K562 (cell line): ENCODE measurements at regions not wholly inside any gene's neighbourhood (a gene's known extent, or its start where the extent isn't known, plus 50 kb on each side); places are given as distances from the start of the nearest gene placed in this dataset.

ENCODE experiments used
- ATAC-seq: fragments of 200-7000 bp; cut with Tn5 transposase; 3 replicates; pipeline ENCODE4 v1.9.1; 2020; ENCODE audit warnings: moderate library complexity
- BruUV-seq: library from RNA; stranded (reverse); fragments of 400-500 nt; replicated peaks from 2 replicates; lab custom pipeline; 2021; lab: Mats Ljungman, UMichigan
- CTCF ChIA-PET: fragments of 300-600 bp; formaldehyde crosslinking; extraction: SDS; loops from one replicate; lab custom pipeline; 2021; ENCODE audit warnings: low intra/inter-chr PET ratio; lab: Yijun Ruan, JAX
- POLR2A ChIA-PET: fragments of 300-600, 350-650 bp; sonication (Branson Sonifier 250); formaldehyde crosslinking; extraction: SDS; loops from one replicate; lab custom pipeline; 2021; ENCODE audit warnings: antibody characterized with exemption, inconsistent platforms; lab: Yijun Ruan, JAX
- DNase-seq, 4 experiments: peaks; one replicate each; pipeline versions ENCODE4 v3.0.0 to v3.0.0-alpha.2; 2011 to 2018; ENCODE audit warnings: low spot score in 3 of 4, mixed read lengths in 3 of 4; ENCODE audit errors: extremely low read depth in 1 of 4
- FAIRE-seq: peaks from 2 replicates; lab custom pipeline; 2011; peaks lifted over from hg19 to GRCh38; lab: Jason Lieb, UNC
- H2AFZ ChIP-seq: 2 replicates; pipeline ENCODE4 v1.6.0; 2011; ENCODE audit warnings: low read depth, low read length, control low read depth, inconsistent platforms
- H3K27ac ChIP-seq: fragments of 200-600 bp; 3 replicates; pipeline ENCODE4 v1.8.0; 2011; ENCODE audit warnings: low read depth, mild to moderate bottlenecking, control low read depth, inconsistent platforms, low read length, moderate library complexity, mixed read lengths; ENCODE audit errors: extremely low read depth
- H3K27me3 ChIP-seq, 2 experiments: fragments of 300-600 bp in 1 of 2; 2 replicates in 1 of 2; 3 replicates in 1 of 2; pipeline versions ENCODE4 v1.6.0 to v1.8.0; 2011; ENCODE audit warnings: inconsistent platforms in 2 of 2, low read length in 2 of 2, mild to moderate bottlenecking in 1 of 2, mixed read lengths in 1 of 2, moderate library complexity in 1 of 2; ENCODE audit not compliant: control insufficient read depth in 2 of 2, insufficient read depth in 2 of 2
- H3K36me3 ChIP-seq: fragments of 300-600 bp; 3 replicates; pipeline ENCODE4 v1.8.0; 2011; ENCODE audit warnings: mild to moderate bottlenecking, low read length, inconsistent platforms; ENCODE audit not compliant: control insufficient read depth, insufficient read depth
- H3K4me1 ChIP-seq, 2 experiments: fragments of 200-600 bp in 1 of 2; replicated peaks in 1 of 2; 2 replicates in 1 of 2; 3 replicates in 1 of 2; pipeline versions ENCODE4 v1.5.1 to v1.8.0; 2011; ENCODE audit warnings: inconsistent platforms in 2 of 2, low read length in 2 of 2, mild to moderate bottlenecking in 1 of 2, mixed read lengths in 1 of 2, moderate library complexity in 1 of 2; ENCODE audit not compliant: control insufficient read depth in 2 of 2, insufficient read depth in 2 of 2
- H3K4me2 ChIP-seq: 2 replicates; pipeline ENCODE4 v1.6.1; 2011; ENCODE audit warnings: low read length, control low read depth, inconsistent platforms, mixed read lengths; ENCODE audit not compliant: insufficient read depth
- H3K4me3 ChIP-seq: fragments of 200-600 bp; sonication (generic), shearing (Covaris generic); 2 replicates; pipeline ENCODE4 v1.5.1; 2016; ENCODE audit warnings: control low read depth, inconsistent platforms
- H3K79me2 ChIP-seq: fragments of 200-600 bp; 3 replicates; pipeline ENCODE4 v1.8.0; 2011; ENCODE audit warnings: low read length, inconsistent platforms; ENCODE audit not compliant: control insufficient read depth, insufficient read depth
- H3K9ac ChIP-seq, 2 experiments: 2 replicates each; pipeline versions ENCODE4 v1.6.0 to v1.6.1; 2011; ENCODE audit warnings: low read depth in 2 of 2, low read length in 2 of 2, control low read depth in 1 of 2, inconsistent platforms in 1 of 2, mild to moderate bottlenecking in 1 of 2, mixed read lengths in 1 of 2; ENCODE audit not compliant: insufficient read depth in 1 of 2
- H3K9me1 ChIP-seq: one replicate; pipeline ENCODE4 v1.6.0; 2011; ENCODE audit warnings: inconsistent platforms, mild to moderate bottlenecking, low read length, moderate library complexity; ENCODE audit not compliant: control insufficient read depth, insufficient read depth
- H3K9me3 ChIP-seq: replicated peaks from 2 replicates; pipeline ENCODE4 v1.5.1; 2011; ENCODE audit warnings: low read depth, low read length, inconsistent platforms; ENCODE audit not compliant: control insufficient read depth, insufficient read depth
- H4K20me1 ChIP-seq: replicated peaks from 2 replicates; pipeline ENCODE4 v1.6.1; 2011; ENCODE audit warnings: low read length, inconsistent platforms, mixed read lengths; ENCODE audit not compliant: control insufficient read depth, insufficient read depth
- GATAD2A ChIP-seq: fragments of 450-650 bp; IDR thresholded peaks from 2 replicates; pipeline ENCODE4 v1.6.1; 2017
- HES1 ChIP-seq: fragments of 450-650 bp; IDR thresholded peaks from 2 replicates; pipeline ENCODE4 v1.6.1; 2016; ENCODE audit warnings: low read depth, mild to moderate bottlenecking, moderate library complexity
- MECOM ChIP-seq: fragments of 250-450 bp; sonication (Bioruptor Pico); IDR thresholded peaks from 2 replicates; pipeline ENCODE4 v1.8.0; 2022; ENCODE audit warnings: inconsistent platforms
- MEF2D ChIP-seq: conservative IDR thresholded peaks from 2 replicates; pipeline ENCODE4 v1.6.1; 2016; ENCODE audit warnings: low read depth, missing genetic modification characterization, missing compliant biosample characterization
- NFRKB ChIP-seq: fragments of 450-650 bp; IDR thresholded peaks from 2 replicates; pipeline ENCODE4 v1.6.1; 2016; ENCODE audit warnings: low read depth
- PHB ChIP-seq: fragments of 250-450 bp; sonication (Bioruptor Pico); IDR thresholded peaks from 2 replicates; pipeline ENCODE4 v1.5.0; 2021
- ZNF699 ChIP-seq: fragments of 250-450 bp; sonication (Bioruptor Pico); IDR thresholded peaks from 2 replicates; pipeline ENCODE4 v1.8.0; 2021; ENCODE audit warnings: mild to moderate bottlenecking, moderate library complexity; ENCODE audit not compliant: insufficient replicate concordance
- in situ Hi-C: fragments of 300-500 bp; cut with MboI; formaldehyde crosslinking; loops from 4 replicates; pipeline ENCODE4 v1.15.0; 2018; ENCODE audit warnings: inconsistent platforms, mixed read lengths
- intact Hi-C: fragments of 100-400 bp; cut with micrococcal nuclease; formaldehyde crosslinking; loops from 2 replicates; pipeline ENCODE4 v1.14.2; 2022
- TF ChIP-seq, protein P1 (sequence below): sonication (generic); formaldehyde crosslinking; IDR thresholded peaks from 2 replicates; pipeline ENCODE4 v1.8.1; 2023; ENCODE audit warnings: mild to moderate bottlenecking, missing genetic modification reagents

- Histone ChIP-seq H3K36me3 (no peaks in the 10 kb centered on the region), H3K4me1 (no peaks in the 10 kb centered on the region), H3K9ac (no peak overlapping the region), H3K4me3 (no peak overlapping the region), H3K9me1 (no peaks in the 10 kb centered on the region), H2AFZ (no peak overlapping the region), H3K9me3 (no peaks in the 10 kb centered on the region), H3K4me2 (no peak overlapping the region), H3K27ac (no peak overlapping the region), H4K20me1 (no peaks in the 10 kb centered on the region), H3K79me2 (no peaks in the 10 kb centered on the region), H3K27me3 (no peaks in the 10 kb centered on the region)
- in situ Hi-C loops = no loop called here
- TF ChIP-seq NFRKB (no peak), ZNF699 (CRISPR knock-in tag) (no peak), GATAD2A (no peak), MECOM (CRISPR knock-in tag) (no peak), HES1 (no peak), PHB (no peak), MEF2D (no peak)
- TF ChIP-seq, protein P1, sequence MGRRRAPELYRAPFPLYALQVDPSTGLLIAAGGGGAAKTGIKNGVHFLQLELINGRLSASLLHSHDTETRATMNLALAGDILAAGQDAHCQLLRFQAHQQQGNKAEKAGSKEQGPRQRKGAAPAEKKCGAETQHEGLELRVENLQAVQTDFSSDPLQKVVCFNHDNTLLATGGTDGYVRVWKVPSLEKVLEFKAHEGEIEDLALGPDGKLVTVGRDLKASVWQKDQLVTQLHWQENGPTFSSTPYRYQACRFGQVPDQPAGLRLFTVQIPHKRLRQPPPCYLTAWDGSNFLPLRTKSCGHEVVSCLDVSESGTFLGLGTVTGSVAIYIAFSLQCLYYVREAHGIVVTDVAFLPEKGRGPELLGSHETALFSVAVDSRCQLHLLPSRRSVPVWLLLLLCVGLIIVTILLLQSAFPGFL (CRISPR knock-in tag) = no peak
- DNase-seq (no peak), ATAC-seq (no peak), FAIRE-seq (no peak)
- no TSS peak for BruUV-seq
- intact Hi-C loops = no loop called here
- POLR2A ChIA-PET = no interaction called here
- CTCF ChIA-PET = no interaction called here
These were observed 693.1 kb downstream of the UTRN start for GRCh38 chr6:144978208-144978607.
